GM18858 (cell line): ENCODE measurements at regions not wholly inside any gene's neighbourhood (a gene's known extent, or its start where the extent isn't known, plus 50 kb on each side); places are given as distances from the start of the nearest gene placed in this dataset.
"Not testable (repeated sequence)": the region's sequence is repeated elsewhere in the genome, so short reads cannot be mapped to it uniquely, and the experiment has no call there.

Source experiments
- ATAC-seq: cut with Tn5 transposase; IDR thresholded peaks from one replicate; pipeline ENCODE4 v1.9.1; 2021; ENCODE audit not compliant: unreplicated experiment

DNA sequence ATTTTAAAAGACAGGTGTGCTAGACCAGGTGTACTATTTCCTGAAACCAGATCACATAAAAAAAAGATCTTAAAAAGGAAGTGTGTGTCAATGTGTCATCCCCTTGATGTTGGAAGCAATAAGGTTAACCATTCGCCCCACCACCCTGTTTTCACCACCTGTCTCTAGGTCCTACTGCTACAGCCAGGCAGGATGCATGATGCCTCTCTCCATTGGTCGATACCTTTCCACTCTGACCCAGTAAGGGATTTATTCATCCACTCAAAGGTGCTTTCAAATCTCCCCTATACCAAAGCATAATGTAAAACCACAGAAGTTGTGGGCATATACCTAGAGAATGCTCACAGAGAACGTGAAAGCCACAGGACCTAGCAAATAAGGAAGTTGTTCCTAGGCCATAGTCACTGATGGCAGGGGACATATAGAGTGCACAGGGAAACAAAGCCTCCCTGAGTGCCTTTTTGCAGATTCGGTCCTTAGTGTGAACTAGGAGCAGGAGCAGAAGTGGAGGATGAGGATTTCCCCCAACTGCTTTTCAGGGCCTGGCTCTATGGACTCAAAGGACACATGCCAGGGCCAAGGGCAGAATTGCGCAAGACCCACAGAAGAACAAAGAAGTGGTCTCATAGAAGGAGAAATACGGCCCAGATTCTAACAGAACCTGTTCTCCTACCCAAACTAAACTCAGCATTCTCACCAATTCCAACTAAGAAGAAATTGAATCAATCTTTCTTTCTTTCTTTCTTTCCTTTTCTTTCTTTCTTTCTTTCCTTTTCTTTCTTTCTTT lies 631.5 kb upstream of the NRP1 start:
- ATAC-seq, result no peak

- ATAC-seq, result no peak
Measured at GRCh38 chr10:33963729-33964128, 629.3 kb upstream of the NRP1 start.

DNA sequence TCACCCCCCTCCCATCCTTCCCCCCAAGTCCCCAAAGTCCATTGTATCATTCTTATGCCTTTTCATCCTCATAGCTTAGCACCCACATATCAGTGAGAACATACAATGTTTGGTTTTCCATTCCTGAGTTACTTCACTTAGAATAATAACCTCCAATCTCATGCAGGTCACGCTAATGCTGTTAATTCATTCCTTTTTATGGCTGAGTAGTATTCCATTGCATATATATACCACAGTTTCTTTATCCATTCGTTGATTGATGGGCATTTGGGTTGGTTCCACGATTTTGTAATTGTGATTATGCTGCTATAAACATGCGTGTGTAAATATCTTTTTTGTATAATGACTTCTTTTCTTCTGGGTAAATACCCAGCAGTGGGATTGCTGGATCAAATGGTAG lies 621.9 kb upstream of the NRP1 start:
- ATAC-seq, result not testable (repeated sequence)

- ATAC-seq, result no peak
Measured at GRCh38 chr10:33955676-33956075, 621.2 kb upstream of the NRP1 start.

DNA sequence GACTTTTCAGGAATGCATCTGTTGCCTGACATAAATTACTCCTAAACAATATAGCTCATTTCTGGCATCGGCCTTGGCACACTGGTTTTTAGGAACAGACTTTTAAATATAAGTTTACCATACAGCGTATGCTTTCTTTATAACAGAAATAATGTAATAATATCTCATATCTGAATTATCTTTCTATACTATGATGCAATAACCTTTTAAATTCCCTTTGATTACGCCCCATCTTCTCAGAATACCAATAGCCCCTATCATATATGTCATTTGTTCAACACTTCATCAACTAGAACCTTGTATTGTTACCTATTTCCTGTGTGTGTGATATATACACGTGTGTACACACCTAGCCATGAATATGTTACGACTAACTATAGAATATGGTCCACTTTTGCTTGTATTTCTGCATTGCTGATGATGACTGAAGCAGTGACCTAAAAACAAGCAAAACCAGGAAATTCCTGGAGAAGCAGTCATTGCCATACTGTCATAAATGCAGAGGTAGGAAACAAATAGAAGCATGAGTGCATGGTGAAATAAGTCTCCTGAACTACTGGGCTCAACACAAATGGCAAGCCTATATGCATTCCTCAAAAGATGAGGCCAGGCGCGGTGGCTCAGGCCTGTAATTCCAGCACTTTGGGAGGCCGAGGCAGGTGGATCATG lies 618.4 kb upstream of the NRP1 start:
- ATAC-seq, result no peak

DNA sequence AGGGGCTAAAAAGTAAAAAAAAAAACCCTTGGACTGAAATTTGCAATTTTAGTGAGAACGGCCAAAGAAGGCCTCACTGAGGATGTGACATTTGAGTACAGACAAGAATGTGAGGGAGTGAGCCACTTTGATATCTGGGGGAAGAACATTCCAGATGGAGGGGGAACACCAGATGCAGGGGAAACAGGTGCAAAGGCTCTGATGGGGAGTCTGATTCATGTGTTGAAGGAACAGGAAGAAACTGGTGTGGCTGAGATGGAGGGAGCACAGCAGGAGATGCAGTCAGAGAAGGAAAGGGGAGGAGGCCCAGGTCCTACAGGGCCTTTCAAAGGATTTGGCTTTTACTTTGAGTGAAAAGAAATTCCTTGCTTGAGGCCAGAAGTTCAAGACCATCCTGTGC lies 615.7 kb upstream of the NRP1 start:
- ATAC-seq, result no peak

DNA sequence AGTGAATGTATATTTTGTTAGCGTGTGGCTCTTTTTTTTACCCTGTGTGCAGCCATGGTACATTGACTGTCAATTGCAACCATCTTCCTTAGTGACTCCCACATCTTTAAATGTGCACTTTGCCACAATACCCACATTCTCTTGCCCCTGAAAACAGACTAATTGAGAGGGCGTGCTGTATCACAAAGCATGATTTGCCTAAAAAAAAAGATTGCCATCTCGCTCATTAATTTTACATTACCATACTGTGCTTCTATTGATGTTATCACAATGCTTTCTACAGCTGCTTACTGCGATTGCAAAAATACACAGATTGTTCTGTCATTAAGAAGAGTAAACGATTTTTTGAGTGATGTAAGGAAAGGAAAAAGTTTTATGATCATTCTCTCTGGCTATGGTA lies 613.1 kb upstream of the NRP1 start:
- no peak for ATAC-seq

DNA sequence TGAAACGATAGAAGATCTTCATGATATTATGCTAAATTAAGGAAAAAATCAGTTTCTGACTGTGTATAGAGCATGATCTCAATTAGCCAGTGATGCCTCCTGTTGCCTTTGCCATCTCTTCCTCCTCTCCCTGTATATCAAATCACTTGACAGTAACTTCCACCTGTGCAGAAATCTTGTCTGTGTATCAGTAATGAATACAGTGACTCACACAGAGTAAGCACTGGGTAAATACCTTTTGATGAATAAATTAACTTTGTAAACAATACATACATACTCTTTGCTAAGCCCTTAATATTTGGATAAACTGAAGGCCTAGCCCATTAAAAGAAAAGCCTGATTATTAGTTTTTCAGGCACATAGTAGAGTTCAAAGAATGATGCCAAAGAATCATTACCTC lies 610.6 kb upstream of the NRP1 start:
- no peak for ATAC-seq

DNA sequence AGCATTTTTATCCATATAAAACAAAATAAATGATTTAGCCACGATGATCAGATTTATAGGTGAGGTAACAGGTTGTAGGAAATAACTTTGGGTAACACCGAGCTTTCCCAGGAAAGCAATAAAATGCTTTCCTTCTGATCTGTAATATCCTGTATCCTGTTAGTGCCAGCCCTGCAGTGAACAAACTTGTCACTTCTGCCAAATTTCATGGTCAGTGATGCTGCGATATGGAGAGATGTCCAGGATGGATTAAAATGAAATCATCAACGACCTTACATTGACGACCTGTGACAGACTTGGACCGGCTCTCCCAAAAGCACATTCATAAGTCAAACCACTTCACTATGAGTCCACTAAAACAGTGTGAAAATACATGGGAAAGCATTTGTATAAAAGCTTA lies 608.0 kb upstream of the NRP1 start:
- no peak for ATAC-seq

DNA sequence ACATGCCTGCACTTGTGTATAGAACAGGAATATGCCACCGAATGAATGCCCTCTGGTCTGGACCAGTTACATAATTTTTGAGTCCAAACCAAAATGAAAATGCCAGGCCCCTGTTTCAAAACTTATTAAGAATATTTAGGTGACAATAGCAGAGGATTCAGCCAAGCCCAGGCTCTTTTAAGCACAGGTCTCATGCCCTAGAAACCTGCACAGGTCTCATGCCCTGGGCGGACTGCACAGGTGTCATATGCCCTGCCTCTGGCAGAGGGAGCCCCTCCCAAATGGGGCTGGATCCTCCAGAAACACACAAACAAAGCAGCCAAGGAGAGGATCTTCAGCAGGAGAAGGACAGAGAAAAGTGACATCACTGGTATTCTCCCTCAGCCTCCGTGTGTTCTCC lies 605.4 kb upstream of the NRP1 start:
- no peak for ATAC-seq

- no peak for ATAC-seq
Measured at GRCh38 chr10:33939410-33939809, 604.9 kb upstream of the NRP1 start.

DNA sequence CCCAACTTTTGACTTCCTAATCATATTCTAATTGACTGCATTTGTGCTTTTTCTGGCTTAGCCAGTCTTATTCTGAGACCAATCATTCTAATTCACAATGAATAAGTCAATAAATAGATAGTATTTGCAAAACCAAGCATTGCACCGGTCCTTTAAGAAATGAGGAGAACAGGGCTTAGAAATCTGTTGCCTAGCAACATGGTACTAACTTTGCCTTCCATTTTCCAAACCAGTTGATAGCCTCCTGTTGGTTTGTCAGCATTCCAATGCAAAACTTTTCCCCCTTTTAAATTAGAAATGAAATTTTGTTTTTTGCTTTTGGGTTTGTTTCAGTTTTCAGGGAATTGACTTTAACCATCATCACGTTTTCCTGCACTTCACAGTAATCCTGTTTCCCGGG lies 603.5 kb upstream of the NRP1 start:
- ATAC-seq, result no peak

GRCh38 chr10:33937036-33937730 lies 602.7 kb upstream of the NRP1 start:
- ATAC-seq, result no peak

GRCh38 chr10:33935350-33935749 lies 600.9 kb upstream of the NRP1 start:
- no peak for ATAC-seq

DNA sequence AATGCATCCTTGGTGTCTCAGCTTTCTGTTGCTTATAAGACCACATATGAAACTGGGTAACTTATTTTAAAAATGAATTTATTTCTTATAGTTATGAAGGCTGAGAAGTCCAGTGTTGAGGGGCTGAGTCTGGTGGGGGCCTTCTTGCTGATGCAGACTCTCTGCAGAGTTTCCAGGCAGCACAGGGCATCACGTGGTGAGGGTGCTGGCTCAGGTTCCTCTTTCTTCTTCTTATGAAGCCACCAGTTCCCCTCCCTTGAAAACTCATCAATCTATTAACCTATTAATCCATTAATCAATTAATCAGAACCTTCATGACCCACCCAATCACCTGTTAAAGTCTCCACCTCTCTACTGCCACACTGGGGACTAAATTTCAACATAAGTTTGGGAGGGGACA lies 595.6 kb upstream of the NRP1 start:
- no peak for ATAC-seq

DNA sequence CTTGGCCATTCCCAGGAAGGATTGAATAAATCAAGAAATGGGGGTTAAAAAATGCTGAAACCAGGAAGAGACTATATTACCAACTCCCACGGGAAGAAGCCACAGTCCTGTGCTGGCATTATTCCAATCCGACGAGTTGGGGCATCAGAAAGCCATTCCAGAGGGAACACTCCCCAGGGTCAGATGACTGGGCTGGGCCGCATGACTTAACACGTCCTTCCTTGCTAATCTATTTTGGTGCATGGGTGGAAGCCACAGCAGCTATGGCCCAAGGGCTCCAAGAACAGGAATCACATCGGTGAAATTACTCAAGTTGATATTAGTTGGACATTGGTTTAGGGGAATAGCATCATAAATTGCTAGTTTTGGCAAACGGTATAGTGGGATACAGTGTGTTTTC lies 592.9 kb upstream of the NRP1 start:
- ATAC-seq, result no peak

DNA sequence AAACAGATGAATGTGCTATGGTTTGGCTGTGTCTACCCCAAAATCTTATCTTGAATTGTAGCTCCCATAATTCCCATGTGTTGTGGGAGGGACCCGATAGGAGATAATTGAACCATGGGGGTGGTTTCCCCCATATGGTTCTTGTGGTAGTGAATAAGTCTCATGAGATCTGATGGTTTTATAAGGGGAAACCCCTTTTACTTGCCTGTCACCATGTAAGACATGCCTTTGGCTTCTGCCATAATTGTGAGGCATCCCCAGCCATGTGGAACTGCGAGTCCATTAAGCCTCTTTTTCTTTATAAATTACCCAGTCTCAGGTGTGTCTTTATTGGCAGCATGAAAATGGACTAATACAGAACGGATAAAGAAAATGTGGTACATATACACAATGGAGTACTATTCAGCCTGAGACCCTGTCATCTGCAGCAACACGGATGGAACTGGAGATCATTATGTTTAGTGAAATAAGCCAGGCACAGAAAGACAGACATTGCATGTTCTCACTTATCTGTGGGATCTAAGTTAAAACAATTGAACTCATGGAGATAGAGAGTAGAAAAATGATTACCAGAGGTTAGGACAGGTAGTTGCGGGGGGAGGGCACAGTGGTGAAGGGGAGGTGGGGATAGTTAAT lies 587.6 kb upstream of the NRP1 start:
- ATAC-seq, result no peak

DNA sequence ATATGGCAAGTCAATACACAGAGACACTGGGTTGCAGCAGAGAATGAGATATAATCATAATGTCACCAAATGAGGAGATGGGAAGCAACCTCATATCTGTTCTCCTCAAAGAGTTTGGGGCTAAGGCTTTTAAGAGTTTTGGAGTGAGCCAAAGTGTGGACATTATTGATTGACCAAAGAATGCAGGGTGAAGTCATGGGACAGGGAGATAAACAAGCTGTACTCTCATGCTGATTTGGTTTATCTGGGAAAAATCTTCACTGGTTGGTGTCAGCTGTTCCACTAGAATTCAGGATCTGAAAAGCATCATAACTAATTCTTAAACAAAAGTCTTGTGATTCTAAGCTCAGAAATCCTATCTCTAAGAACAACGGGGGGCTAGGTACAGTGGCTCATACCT lies 585.9 kb upstream of the NRP1 start:
- no peak for ATAC-seq

DNA sequence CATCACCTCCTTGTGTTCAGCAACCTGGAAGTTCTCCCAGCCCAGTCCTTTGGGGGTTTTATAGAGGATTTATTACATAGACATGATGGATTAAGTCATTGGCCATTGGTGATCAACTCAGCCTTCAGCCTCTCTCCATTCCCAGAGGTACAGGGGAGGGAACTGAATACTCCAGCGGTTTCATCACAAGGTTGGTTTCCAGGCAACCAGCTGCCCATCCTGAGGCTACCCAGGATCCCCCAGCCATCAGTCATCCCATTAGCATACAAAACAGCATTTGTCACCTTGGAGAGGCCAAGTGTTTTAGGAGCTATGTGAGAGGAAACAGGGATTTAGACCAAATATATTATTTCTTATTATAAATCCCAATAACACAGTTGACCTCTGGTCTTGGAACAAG lies 584.8 kb upstream of the NRP1 start:
- no peak for ATAC-seq

GRCh38 chr10:33917069-33917780 lies 582.8 kb upstream of the NRP1 start:
- no peak for ATAC-seq

- no peak for ATAC-seq
Measured at GRCh38 chr10:33914746-33915145, 580.3 kb upstream of the NRP1 start.
